HG02870 (cell line): ENCODE measurements at regions not wholly inside any gene's neighbourhood (a gene's known extent, or its start where the extent isn't known, plus 50 kb on each side); places are given as distances from the start of the nearest gene placed in this dataset.
"Not testable (repeated sequence)": the region's sequence is repeated elsewhere in the genome, so short reads cannot be mapped to it uniquely, and the experiment has no call there.

Source experiments
- ATAC-seq: cut with Tn5 transposase; IDR thresholded peaks from one replicate; pipeline ENCODE4 v1.9.1; 2021; ENCODE audit warnings: mild to moderate bottlenecking, moderate library complexity; ENCODE audit not compliant: unreplicated experiment

DNA sequence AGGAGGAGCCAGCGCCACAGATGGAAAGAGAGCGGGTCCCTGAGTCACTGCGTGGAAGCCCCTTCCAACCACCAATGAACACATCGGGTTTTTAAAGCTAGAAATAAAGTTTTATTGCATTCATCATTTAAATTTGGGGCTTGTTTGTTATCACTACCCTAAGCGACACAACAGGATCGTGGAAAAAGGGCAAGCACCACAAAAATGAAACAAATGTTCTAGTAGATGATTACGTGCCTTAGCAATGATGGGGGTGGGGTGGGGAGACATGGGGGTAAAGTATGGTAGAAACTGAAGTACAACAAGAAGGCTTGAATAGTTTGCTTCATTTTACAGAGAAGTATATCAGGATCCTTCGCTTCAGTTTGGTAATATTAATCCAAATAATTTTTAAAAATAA is 221.6 kb upstream of the ATP10A start:
- ATAC-seq, result no peak

- no peak for ATAC-seq
These were observed 220.8 kb upstream of the ATP10A start for GRCh38 chr15:26083896-26084295.

DNA sequence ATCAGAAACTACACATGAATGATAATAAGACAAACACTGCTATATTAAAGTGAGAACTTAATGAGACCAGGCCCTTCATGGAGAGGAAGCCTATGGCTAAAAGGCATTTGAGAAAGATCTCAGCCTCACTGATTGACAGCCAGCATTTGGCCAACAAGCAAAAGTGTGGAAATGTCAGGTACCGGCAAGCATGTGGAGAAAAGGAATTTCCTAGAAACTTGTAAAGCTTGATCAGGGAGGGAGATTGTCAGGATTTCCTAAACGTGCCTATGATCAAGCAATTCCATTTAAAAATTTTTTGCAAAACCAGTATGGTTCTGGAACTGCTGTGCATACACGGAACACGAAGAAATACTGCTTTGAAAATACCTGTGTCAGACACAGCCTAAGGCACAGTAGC is 220.3 kb upstream of the ATP10A start:
- ATAC-seq, result no peak

DNA sequence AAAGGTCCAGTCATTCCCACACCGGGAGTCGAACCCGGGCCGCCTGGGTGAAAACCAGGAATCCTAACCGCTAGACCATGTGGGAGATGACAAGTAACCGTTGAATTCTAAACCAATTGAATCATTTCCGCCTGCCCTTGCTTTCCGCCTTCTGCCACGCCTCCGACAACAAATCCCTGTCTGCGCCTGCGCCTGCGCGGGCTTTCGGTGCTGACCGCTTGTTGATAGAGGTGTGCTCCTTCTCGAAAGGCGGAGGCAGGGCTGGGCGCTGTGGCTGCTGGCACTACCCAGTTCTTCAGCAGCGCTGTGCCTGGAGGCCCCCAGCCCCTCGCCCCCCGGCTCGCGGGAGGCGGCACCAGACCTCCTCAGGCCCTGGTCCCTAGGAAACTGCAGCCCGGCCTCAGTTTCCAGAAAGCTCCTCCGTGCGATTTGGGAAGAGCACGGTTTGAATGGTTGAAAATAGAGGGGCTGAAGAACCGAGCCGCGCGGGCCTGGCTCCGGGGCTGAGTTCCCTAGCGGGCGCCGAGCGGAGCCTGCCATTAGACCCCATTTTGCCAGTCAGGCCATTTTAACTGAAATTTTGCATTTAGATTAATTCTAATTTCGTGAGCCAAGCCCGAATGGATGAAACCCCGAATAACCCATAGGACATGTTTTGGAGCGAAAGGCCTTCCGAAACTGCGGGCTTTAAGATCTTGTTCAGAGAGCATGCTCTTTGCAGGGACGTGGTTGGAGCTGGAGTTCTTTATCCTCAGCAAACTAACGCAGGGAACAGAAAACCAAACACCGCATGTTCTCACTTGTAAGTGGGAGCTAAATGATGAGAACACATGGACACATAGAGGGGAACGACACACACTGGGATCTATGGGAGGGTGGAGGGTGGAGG is 219.3 kb upstream of the ATP10A start:
- peak; percentile 93 for ATAC-seq

GRCh38 chr15:26081758-26082220 is 218.7 kb upstream of the ATP10A start:
- ATAC-seq, result no peak

DNA sequence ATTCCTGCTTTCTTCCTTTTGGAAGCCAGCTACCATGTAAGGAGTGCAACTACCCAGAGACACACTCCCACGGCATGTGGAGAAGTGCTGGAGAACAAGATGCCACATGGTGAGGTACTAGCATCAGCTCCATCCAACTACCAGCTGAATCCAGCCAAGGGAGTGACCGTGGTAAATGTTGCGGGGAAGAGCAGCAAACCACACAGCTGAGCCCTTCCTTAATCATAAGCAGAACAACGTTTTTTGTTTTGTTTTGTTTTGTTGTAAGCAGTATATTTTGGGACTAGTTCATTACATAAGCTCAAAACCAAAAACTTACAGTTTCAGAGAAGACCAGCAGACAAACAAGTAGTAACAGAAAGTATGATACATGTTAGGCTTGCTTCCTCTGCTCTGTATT is 212.6 kb upstream of the ATP10A start:
- ATAC-seq, result no peak

- no peak for ATAC-seq
These were observed 210.6 kb upstream of the ATP10A start for GRCh38 chr15:26073430-26074333.

- ATAC-seq, result no peak
These were observed 207.0 kb upstream of the ATP10A start for GRCh38 chr15:26070095-26070532.

DNA sequence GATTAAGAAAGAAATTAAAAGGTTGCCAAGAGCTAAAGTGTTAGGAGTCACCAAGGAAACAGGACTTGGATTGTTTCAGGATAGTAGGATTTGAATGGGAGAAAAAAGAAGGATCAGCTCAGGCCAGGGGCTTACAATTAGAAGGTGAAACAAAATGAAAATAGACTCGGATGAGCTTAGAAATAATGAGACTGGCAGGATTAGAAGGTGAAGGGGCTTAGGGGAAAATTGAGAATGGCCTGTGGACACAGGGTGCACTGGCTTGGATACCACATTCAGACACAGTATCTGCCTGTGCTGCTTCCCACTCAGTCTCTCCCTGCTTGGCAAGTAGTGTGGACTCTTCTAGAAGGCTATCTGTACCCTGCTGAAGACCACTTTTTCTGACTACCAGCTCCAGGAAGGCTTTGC is 206.1 kb upstream of the ATP10A start:
- no peak for ATAC-seq

DNA sequence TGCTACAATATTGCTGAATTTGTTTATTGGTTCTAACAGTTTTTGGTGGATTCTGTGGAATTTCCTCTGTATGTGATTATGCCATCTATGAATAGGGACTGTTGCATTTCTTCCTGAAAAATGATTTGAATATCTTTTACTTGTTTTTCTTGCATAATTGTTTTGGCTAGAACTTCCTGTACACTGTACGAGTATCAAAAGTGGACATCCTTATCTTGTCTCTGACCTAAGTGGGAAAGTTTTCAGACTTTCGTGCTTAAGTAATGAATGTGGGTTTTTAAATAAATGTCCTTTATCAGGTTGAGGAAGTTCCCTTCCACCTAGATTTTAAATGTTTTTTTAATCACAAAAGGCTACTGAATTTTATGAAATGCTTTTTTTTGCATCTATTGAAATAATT is 203.8 kb upstream of the ATP10A start:
- ATAC-seq, result no peak

- no peak for ATAC-seq
These were observed 202.6 kb upstream of the ATP10A start for GRCh38 chr15:26065723-26066122.

DNA sequence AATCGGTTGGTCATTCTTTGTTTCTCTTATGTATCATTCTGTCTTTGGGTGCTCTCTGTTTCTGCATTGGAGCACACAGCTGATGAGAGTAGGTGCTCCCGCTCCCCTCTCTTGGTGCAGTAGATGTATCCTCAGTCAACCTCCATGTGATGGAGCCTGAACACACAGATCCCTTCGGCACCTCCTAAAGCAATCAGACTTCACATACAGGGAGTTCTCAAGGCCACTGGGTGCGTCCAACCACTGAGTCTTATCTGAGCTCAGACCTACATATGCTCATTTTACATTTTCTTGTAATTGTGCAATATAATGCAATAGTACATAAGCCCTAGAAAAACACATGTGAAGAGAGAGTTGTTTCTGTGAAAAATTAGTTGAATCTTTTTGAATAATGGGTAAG is 198.1 kb upstream of the ATP10A start:
- ATAC-seq, result no peak

GRCh38 chr15:26056766-26057165 is 193.6 kb upstream of the ATP10A start:
- ATAC-seq, result not testable (repeated sequence)

DNA sequence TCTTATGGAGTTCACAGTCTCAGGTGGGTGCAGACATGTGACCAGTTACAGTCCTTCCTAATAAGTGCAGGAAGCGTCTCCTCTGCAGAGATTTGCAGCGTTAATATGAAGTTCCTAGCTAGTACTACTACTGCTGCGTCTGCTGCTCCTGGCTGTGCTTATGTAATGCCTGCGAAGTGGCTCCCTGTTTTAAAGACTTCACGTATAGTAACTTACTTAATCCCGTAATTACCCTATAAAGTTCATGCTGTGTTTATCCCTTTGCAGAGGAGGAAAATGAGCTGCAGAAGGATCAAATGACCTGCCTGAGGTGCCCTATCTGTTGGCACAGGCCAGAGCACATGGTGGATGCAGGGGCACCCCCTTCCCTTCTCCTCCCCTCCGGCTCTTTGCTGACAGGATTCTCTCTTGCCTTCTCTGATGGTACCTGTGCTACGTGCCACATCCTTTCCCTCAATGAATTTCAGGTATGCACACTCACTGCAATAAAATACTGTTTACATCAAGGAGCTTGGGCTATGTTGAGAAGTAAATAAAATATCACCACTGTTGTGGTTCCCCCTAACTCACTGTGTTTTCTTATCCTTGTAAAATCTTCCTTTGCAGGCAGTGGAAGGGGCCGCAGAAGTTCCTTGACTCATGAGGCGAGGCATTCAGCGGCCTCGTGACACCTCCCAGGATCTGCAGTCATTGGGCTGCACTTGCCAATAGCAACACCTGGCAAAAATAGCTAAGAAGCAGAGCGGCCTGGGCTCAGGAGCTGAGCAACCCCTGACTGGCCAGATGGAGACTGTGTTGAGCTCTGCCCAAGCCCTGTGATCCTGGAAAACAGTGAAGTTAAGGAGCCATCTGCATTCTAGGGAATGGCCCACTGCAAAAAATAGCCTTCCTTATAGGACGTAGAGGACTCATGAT is 188.9 kb upstream of the ATP10A start:
- ATAC-seq, result no peak

DNA sequence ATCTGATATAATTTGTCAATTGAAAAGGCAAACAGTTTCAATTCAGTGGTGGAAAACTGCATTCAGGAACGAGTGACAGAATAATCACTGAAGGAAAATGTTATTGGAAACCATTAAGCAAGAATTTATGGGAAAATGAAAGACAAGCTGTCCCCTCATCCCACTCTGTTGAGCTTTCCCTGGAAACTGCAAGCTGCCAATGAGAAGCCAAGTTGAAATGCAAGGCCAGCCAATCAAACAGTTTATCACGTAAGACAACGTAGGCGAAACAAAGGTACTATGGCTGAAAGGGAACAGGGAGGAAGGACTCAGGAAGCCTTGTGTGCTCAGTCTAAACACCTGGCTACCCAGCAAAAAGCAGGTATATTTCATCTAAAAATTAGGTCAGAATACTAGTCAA is 187.9 kb upstream of the ATP10A start:
- no peak for ATAC-seq

DNA sequence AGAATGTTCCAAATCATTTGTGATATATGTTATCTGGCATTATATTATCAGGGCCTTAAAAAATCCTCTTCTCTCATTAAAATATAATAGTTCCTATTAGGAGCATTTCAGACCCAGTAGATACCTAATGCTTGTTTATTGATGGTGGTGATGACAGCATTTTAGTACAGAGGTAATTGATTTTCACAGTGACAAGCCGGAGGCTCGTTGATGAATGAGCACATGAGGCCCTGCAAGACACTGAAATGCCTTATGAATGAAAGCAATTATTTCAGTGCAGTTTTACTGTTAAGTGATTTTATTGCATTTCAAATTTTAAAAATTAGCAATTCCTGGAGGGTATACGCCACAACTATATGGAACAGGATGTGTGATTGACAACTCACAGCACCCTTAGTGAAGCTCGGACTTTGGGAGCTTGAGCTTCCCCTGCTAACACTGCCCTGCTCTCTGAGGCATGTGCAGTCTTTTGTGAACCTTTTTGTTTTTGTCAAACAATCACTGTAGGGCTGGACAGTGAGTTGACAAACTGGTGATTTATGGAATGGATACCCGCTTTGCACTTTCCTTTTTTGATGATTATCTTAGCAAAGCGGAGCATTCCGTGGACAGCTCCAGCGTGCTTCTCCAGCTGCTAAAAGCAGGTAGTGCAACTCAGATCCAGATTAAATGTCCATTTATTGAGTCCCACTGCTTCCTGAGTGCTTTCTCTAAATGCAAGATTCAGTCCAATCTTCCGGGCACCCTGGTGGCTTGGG is 187.0 kb upstream of the ATP10A start:
- no peak for ATAC-seq

DNA sequence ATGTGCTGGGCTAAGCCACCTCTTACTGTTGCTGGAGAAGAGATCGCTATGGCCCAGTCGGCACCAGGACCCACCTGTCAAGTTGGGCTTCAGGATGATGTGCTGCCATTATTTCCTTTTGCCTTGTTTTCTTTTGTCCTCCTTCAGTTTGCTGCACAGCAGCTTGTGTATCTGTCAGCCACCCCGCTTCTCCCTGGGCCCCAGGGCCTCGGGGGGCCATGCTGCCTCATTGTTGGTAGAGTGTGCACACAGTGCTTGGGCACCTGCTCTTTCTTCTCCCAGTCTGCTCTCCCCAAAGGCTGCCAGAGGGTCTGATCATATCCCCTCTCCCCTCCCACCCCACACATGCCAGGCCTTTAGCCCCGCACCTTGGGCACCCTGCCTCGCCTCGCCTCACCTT is 185.5 kb upstream of the ATP10A start:
- no peak for ATAC-seq

GRCh38 chr15:26045516-26045915 is 182.4 kb upstream of the ATP10A start:
- no peak for ATAC-seq

DNA sequence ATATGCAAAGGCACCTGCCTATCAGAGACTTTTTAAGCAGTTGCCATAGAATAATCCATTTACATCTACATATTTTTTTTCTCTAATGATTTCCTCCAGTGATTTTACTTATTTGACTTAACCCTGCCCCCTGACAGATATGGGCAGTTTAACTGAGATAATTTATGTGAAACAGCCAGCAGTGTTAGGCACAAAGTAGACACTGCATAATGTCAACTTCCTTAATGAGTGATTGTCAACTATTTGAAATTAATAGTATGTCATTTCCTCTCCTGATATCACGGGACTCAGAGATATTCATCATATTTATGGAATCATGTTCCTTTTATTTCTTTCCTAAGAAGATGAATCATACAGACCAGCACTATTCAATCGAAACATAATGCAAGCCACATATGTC is 179.9 kb upstream of the ATP10A start:
- ATAC-seq, result no peak

GRCh38 chr15:26038693-26039092 is 175.6 kb upstream of the ATP10A start:
- ATAC-seq, result no peak
